Muscle layer of colon (tissue), 2 donors: ENCODE measurements at regions not wholly inside any gene's neighbourhood (a gene's known extent, or its start where the extent isn't known, plus 50 kb on each side); places are given as distances from the start of the nearest gene placed in this dataset.

ENCODE experiments used
- H3K27ac ChIP-seq: one replicate; pipeline ENCODE4 v1.7.0; 2013; ENCODE audit warnings: low read depth, mild to moderate bottlenecking, low read length, moderate library complexity
- H3K27me3 ChIP-seq, 2 donors: one replicate each; pipeline ENCODE4 v1.7.0; 2013; ENCODE audit warnings: low read length in 2 of 2, mild to moderate bottlenecking in 2 of 2; ENCODE audit not compliant: insufficient read depth in 2 of 2, control insufficient read depth in 1 of 2
- H3K36me3 ChIP-seq: one replicate; pipeline ENCODE4 v1.7.0; 2013; ENCODE audit warnings: mild to moderate bottlenecking, low read length; ENCODE audit not compliant: insufficient read depth
- H3K4me1 ChIP-seq: one replicate; pipeline ENCODE4 v1.7.0; 2013; ENCODE audit warnings: mild to moderate bottlenecking, low read length; ENCODE audit not compliant: insufficient read depth
- H3K4me3 ChIP-seq, 2 donors: one replicate each; pipeline ENCODE4 v1.7.0; 2013; ENCODE audit warnings: low read length in 2 of 2, low read depth in 1 of 2, mild to moderate bottlenecking in 1 of 2, moderate library complexity in 1 of 2
- H3K9ac ChIP-seq: one replicate; pipeline ENCODE4 v1.7.0; 2013; ENCODE audit warnings: low read length
- H3K9me3 ChIP-seq: one replicate; pipeline ENCODE4 v1.7.0; 2013; ENCODE audit warnings: mild to moderate bottlenecking, low read length
- donor health status: abdominal sarcoma.
- donor health status: Adenocarcinoma of cecum.

GRCh38 chr5:123273095-123273494 is 150.1 kb downstream of the CEP120 start:
- no peaks in the 10 kb centered on the region for H3K27me3 ChIP-seq

GRCh38 chr5:123269851-123270250 is 153.4 kb downstream of the CEP120 start:
- H3K9ac ChIP-seq, result no peak overlapping the region
- no peak overlapping the region for H3K4me3 ChIP-seq
- H3K36me3 ChIP-seq, result no peaks in the 10 kb centered on the region
- H3K9me3 ChIP-seq, result no peaks in the 10 kb centered on the region
- H3K27ac ChIP-seq, result no peak overlapping the region
- H3K27me3 ChIP-seq, result no peaks in the 10 kb centered on the region
- H3K4me1 ChIP-seq, result peaks cover 4% of the 10 kb centered on the region

More at GRCh38 chr5:123273095-123273494, 150.1 kb downstream of the CEP120 start:
- no peaks in the 10 kb centered on the region for H3K9me3 ChIP-seq
- H3K27ac ChIP-seq, result no peak overlapping the region
- no peak overlapping the region for H3K9ac ChIP-seq
- H3K4me1 ChIP-seq, result peaks cover 10% of the 10 kb centered on the region
- no peaks in the 10 kb centered on the region for H3K36me3 ChIP-seq
- H3K4me3 ChIP-seq, result no peak overlapping the region

DNA sequence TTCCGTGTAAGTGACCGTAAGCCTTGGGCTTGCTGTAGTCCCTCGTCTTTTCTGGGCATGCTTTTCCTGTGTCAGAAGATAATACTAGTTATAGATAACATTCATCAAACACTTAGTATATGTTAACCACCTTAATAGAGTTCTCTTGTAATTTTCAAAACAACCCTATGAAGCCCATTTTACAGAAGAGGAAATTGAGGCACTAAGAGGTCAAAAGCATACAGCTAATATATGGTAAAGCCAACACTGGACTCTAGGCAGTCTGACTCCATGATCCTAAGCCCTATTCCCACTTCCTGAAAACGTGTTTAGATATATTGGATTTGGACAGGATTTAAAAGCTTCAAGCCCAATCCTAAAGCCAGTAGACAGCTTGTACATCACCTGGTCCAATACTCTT is 153.8 kb downstream of the CEP120 start:
- H3K4me1 ChIP-seq, result peaks cover 9% of the 10 kb centered on the region
- no peaks in the 10 kb centered on the region for H3K36me3 ChIP-seq

DNA sequence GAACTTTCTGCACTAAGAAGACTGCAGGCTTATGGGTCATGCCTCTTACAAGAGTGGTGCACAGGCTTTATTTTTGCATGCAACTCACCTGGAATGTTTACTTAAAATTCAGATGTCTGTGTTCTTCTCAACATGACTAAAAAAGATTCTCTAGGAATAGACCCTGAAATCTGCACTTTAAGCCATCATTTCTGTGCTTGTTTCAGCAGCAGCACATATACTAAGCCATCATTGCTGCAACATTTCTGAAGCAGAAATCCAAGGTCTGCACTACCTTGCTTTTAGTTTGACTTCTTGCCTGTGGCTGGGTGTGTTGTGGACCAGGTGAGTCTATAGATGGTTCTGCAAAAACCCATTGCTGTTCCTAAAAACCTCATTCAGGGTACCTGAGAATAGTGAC is 156.8 kb downstream of the CEP120 start:
- H3K4me3 ChIP-seq, result no peak overlapping the region

More for the DNA sequence above, 153.8 kb downstream of the CEP120 start:
- Histone ChIP-seq H3K27ac (no peak overlapping the region), H3K9me3 (no peaks in the 10 kb centered on the region), H3K9ac (no peak overlapping the region), H3K27me3 (no peaks in the 10 kb centered on the region), H3K4me3 (no peak overlapping the region)

DNA sequence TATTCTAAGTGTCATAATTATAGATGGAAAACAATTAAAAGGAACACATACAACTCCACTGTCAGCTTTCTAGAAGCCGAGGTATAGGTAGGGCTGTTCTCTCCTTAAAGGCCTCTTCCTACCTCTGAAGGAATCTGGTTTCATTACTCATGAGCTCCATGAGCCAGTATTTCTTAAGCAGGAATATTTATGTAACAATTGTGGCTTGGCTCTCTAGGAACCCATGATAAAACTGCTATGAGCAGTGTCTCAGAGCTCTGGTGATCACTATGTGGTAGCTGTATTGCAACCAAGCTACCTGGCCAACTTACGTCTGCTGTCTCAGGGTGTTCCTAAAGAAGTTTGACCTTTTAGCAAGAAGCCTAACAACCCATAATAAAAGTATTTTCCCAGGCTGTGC is 157.7 kb downstream of the CEP120 start:
- H3K9ac ChIP-seq, result no peak overlapping the region
- H3K4me3 ChIP-seq, result no peak overlapping the region
- no peaks in the 10 kb centered on the region for H3K9me3 ChIP-seq
- no peaks in the 10 kb centered on the region for H3K36me3 ChIP-seq
- H3K27me3 ChIP-seq, result no peaks in the 10 kb centered on the region
- no peak overlapping the region for H3K27ac ChIP-seq
- peaks cover 25% of the 10 kb centered on the region for H3K4me1 ChIP-seq

More for the DNA sequence above, 156.8 kb downstream of the CEP120 start:
- H3K36me3 ChIP-seq, result no peaks in the 10 kb centered on the region
- H3K27ac ChIP-seq, result no peak overlapping the region
- H3K9me3 ChIP-seq, result no peaks in the 10 kb centered on the region
- H3K9ac ChIP-seq, result no peak overlapping the region
- H3K27me3 ChIP-seq, result no peaks in the 10 kb centered on the region
- H3K4me1 ChIP-seq, result peaks cover 25% of the 10 kb centered on the region

DNA sequence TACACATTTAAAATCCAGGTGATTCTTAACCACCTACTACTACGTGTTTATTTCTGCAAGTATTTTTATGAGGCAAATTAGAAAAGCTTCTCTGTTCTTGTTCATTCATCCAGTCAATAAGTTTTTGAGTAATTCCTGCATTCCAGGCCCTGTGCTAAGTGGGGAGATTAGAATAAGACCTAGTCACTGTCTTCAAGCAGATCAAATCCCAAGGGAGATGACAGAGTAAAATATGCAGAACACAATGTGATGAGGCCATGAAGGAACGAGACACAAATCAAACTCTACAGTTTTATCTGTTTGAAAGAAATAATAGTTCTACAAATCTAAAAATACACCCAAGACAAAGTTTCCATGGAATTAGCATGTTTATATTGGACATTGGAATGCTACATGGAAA is 158.8 kb downstream of the CEP120 start:
- no peak overlapping the region for H3K9ac ChIP-seq
- no peak overlapping the region for H3K27ac ChIP-seq
- peaks cover 25% of the 10 kb centered on the region for H3K4me1 ChIP-seq
- H3K36me3 ChIP-seq, result no peaks in the 10 kb centered on the region
- no peak overlapping the region for H3K4me3 ChIP-seq
- H3K9me3 ChIP-seq, result no peaks in the 10 kb centered on the region
- no peaks in the 10 kb centered on the region for H3K27me3 ChIP-seq

GRCh38 chr5:123263859-123264258 is 159.3 kb downstream of the CEP120 start:
- no peaks in the 10 kb centered on the region for H3K27me3 ChIP-seq
- H3K4me3 ChIP-seq, result no peak overlapping the region
- H3K9me3 ChIP-seq, result no peaks in the 10 kb centered on the region
- no peak overlapping the region for H3K9ac ChIP-seq
- no peaks in the 10 kb centered on the region for H3K36me3 ChIP-seq
- H3K4me1 ChIP-seq, result peaks cover 25% of the 10 kb centered on the region
- H3K27ac ChIP-seq, result no peak overlapping the region

DNA sequence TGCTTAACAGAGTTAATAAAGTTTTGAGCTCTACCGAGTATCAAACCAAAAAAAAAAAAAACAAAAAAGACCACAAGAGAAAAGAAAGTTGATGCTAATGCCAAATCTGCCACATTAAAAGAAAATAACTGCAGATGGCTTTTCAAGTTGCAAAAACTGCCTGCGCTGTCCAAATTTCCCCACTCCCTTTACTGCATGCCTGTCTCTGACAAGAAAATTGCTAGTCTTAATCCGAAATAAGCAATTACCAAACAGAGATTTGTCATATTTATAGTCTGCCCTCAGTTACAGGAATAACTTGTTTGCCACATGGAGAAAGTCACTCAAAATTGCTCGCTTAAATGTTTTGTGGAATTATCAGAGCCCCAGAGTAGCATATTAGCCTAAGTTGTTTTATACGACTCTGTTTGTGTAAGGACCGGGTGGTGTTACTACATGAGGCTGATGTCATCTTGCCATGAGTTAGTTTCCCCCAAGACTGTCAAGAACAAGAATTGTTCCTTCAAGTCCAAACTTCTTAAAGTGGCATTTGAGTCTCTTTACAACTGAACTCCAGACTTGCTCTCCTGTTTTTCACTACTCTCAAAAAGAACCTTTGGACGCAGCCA is 160.9 kb downstream of the CEP120 start:
- Histone ChIP-seq H3K9ac (no peak overlapping the region), H3K36me3 (no peaks in the 10 kb centered on the region), H3K27me3 (no peaks in the 10 kb centered on the region), H3K9me3 (no peaks in the 10 kb centered on the region), H3K4me1 (peaks cover 25% of the 10 kb centered on the region), H3K27ac (no peak overlapping the region), H3K4me3 (no peak overlapping the region)

DNA sequence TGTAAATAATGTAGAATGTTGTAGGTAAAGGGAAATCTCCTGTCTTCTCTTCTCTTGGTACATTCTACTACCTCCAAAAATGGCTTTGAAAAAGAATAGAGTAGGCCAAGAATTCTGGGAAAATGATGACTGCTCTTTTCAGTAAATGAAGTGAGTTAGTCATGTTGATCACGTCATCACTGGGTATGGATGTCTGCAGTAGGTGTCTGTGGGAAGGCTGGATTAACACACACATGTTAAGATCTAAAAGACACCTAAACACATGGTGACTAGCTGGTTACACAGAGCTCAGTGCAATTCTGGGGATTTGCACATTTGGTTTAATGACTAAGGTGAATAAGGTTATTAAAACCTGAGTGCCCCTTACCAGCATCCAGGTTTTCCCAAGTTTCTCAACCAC is 161.5 kb downstream of the CEP120 start:
- Histone ChIP-seq H3K36me3 (no peaks in the 10 kb centered on the region), H3K27me3 (no peaks in the 10 kb centered on the region), H3K27ac (no peak overlapping the region), H3K4me1 (peaks cover 25% of the 10 kb centered on the region), H3K9ac (no peak overlapping the region), H3K4me3 (no peak overlapping the region), H3K9me3 (no peaks in the 10 kb centered on the region)

DNA sequence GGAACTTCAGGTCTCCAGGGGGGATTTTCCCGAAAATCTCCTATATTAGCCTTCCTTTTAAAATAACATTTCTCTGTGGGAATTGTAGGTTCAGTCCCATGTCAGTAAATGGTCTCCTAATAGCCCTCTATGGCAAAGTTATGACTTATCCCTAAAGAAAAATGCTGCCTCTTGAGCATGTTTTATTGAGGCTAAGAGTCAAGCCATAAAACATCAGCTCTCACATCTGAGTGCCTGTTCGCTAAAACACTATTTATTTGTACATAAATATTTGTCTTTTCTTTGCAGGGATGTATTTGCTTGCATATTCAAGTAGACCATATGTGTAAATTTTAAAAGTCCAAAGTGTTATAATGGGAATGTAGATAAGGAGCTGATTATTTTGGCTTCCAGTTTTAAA is 160.4 kb downstream of the PRDM6 start:
- Histone ChIP-seq H3K36me3 (no peaks in the 10 kb centered on the region), H3K9ac (no peak overlapping the region), H3K27ac (no peak overlapping the region), H3K4me3 (no peak overlapping the region), H3K27me3 (no peaks in the 10 kb centered on the region), H3K9me3 (no peaks in the 10 kb centered on the region), H3K4me1 (peaks cover 6% of the 10 kb centered on the region)

DNA sequence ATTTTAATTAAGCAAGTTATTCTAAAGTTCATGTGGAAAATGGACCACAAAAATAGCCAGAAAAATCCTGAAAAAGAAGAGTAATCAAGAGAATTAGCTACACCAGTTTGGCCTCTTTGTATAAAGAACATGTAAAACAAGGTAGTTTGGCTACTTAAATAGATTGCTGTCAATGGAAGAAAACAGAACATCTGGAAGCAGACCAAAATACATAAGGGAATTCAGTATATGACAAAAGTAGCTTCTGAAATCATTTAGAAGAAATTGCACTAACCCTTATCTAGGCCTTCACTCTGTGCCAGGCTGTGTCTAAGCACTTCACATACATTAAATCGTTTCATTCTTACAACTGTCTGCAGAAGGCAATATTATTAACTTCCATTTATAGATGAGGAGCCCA is 156.6 kb downstream of the PRDM6 start:
- no peaks in the 10 kb centered on the region for H3K27me3 ChIP-seq
- no peak overlapping the region for H3K27ac ChIP-seq
- peaks cover 6% of the 10 kb centered on the region for H3K4me1 ChIP-seq
- no peaks in the 10 kb centered on the region for H3K36me3 ChIP-seq
- H3K4me3 ChIP-seq, result no peak overlapping the region
- no peaks in the 10 kb centered on the region for H3K9me3 ChIP-seq
- no peak overlapping the region for H3K9ac ChIP-seq

GRCh38 chr5:123244458-123244857 is 155.4 kb downstream of the PRDM6 start:
- H3K4me1 ChIP-seq, result peaks cover 4% of the 10 kb centered on the region
- H3K9me3 ChIP-seq, result no peaks in the 10 kb centered on the region
- no peak overlapping the region for H3K9ac ChIP-seq
- H3K4me3 ChIP-seq, result no peak overlapping the region
- H3K27me3 ChIP-seq, result no peaks in the 10 kb centered on the region
- H3K27ac ChIP-seq, result no peak overlapping the region
- H3K36me3 ChIP-seq, result no peaks in the 10 kb centered on the region
